ENCODE measurements at regions not wholly inside any gene's neighbourhood (a gene's known extent, or its start where the extent isn't known, plus 50 kb on each side); places are given as distances from the start of the nearest gene placed in this dataset.
A peak's percentile ranks its signal among the peaks of the same experiment; 100 is the strongest.
"Not testable (repeated sequence)": the region's sequence is repeated elsewhere in the genome, so short reads cannot be mapped to it uniquely, and the experiment has no call there.

DNA sequence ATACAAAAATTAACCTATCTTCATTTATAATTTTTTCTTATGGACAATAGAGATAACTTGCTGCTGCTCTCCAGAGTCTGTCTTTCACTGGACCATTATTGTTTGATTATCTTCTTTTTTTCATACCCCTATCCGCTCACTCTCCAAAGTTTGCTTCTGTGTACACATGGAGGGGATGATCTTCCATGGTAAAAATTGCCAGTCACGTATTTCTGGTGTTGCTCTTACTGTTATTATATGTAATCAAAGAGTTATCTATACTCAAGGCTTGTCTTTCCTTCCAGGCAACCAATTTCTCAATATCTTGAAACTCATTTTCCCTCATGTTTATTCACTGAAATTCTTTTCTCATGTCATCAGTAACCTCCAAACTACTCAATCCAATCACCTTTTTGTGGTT, 817.8 kb upstream of the NECTIN3 start:
- no peak for DNase-seq

DNA sequence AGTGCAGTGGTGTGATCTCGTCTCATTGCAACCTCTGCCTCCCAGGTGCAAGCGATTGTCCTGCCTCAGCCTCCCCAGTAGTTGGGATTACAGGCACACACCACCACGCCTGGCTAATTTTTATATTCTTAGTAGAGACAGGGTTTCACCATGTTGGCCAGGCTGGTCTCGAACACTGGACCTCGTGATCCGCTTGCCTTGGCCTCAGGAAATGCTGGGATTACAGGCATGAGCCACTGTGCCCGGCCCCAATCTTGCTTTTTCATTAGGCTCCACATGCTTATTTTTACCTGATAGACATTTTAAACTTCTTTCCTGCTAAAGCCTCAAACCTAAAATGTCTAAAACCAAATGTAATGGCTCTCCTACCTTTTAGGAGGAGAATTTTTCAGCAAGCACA, 817.0 kb upstream of the NECTIN3 start:
- no peak for DNase-seq

DNA sequence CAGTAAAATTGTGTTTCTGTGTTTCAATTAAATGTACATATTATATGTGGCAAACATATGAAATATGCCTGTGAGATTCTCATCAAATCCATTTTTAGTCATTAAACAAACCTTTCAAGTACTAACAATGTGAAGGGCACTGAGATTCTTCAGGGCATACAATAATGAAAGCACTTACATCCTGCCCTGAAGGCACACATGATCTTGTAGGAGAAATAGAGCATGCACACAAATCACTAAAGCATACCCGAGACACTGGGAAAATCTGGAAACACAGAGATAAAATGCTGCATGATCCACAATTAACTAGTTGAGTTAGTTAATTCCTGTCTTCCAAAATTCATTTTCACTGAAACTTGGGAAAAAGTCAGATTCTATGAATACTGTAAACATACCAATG, 810.5 kb upstream of the NECTIN3 start:
- no peak for DNase-seq

DNA sequence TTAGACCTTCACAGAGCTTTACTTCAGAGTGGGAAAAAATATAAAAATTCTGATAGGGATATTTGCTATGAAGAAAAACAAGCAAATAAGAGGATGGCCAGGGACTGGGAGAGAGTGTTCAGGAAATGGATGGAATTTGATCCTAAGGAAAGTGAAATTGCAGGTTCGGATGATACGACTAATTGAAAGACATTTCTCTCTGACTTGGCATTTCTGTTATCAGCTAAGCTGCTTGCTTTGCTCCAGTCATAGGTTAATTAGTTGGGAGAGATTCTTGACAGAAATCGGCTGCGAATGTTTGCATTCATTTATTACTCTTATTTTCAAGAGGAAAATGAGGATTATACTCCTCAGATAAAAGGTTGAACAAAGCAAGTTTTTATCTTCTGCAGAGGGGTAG, 808.7 kb upstream of the NECTIN3 start:
- no peak for DNase-seq

DNA sequence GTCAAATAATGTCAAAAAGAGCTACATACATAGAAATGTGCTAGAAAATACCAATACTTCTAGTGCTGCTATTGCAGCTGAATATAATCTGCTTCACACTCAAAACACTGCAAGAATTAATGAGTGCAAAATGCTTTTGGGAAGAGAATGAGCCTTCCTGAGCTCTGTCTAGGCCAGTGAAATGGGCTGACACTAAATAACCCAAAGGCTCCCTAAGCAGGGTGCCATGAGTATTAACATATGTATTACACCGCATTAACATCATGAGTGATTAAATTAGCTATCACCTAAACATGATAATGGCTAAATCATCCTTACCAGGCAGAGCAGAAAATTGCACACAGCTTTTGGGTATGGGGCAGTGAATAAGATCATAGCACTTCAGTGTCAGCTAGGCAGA, 806.3 kb upstream of the NECTIN3 start:
- DNase-seq = no peak

- no peak for DNase-seq
Observed at GRCh38 chr3:110267304-110267845, 804.2 kb upstream of the NECTIN3 start.

GRCh38 chr3:110272525-110272924, 799.1 kb upstream of the NECTIN3 start:
- DNase-seq = peak; percentile 29

DNA sequence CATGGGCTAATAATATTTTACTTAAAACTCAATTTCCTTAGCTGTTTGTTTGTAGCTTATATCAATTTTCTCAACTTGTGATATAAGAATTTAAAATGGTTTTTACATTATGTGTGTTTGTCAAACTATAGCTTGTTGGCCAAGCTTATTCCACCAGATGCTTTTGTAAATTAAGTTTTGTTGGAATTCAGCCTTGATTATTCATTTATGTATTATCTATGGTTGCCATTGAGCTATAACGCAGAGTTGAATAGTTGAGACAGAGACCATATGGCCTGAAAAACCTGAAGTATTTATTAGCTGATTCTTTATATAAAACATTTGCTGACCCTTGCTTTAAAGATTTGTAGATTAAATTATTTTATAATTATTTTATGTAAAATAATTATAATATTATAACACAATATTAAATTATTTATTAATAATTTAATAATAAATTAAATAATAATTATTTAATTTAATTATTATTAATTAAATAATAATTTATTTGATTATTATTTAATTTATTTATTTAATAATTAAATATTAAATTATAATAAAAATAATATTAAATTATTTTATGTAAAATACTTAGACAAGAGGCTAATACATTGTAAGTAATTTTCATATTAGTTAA, 779.6 kb upstream of the NECTIN3 start:
- DNase-seq = no peak

DNA sequence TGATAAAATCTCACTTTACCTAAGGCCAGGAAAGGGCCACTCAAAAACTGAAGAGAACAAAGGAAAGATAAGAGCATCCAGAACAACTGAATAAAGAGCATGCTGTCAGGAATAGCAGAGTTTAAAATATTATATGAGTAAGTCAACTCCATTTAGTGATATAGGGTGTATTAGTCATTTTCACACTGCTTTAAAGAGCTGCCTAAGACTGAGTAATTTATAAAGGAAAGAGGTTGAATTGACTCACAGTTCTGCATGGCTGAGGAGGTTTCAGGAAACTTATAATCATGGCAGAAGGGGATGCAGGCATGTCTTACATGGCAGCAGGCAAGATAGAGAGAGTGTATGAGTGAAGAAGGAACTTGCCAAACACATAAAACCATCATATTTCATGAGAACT, 778.0 kb upstream of the NECTIN3 start:
- no peak for DNase-seq

- no peak for DNase-seq
Observed at GRCh38 chr3:110296885-110297284, 774.7 kb upstream of the NECTIN3 start.

- DNase-seq = no peak
Observed at GRCh38 chr3:110301781-110302180, 769.8 kb upstream of the NECTIN3 start.

DNA sequence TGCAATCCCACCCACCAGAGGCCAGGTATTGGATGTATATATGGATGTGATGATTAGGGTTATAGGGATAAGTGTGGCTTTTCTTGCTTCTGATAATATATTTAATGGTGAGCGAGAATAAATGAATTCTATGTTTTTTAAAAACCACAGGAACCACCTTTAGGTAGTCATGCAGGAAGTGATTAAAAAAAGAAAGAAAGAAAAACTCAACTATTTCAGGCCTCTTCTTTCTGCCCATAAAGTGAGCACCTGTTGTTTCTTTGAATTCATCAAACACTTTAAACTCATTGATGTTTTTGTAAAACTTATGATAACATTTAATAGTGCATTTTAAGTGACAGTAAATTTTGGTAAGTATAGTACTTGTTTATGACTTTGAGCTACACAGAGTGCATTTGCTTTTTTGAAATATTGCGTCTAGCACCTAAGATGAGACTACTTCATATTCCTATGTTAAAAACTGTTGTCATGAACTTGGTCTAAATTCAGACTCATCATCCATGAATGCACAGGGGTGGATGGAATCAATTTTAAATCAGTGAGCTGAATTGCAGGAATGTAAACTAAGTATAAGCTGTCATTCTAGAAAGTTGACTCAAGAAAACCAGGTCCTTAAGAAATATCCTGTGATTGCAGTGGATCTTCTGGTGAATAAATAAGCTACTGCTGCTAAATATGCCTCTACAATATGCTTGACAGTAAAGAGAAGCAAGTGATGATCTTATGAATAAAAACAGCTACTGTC, 764.4 kb upstream of the NECTIN3 start:
- DNase-seq = no peak

DNA sequence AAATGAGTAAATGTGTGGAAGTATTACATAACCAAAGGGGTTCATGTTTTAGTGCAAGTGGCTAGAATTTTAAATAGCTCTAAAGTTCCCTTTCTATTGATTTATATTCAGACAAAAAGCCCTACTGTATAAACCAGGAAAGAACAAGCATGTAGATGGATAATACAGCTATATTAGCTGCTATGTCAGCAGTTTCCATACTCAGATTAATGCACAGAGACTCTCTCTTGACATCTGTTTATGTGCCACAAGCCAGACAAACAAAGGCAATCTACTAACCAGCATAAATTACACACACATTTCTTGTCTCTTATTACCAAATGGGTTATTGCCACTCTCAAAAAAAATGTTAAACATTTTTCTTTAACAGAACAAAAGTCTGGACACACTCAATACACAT, 760.1 kb upstream of the NECTIN3 start:
- peak; percentile 21 for DNase-seq

DNA sequence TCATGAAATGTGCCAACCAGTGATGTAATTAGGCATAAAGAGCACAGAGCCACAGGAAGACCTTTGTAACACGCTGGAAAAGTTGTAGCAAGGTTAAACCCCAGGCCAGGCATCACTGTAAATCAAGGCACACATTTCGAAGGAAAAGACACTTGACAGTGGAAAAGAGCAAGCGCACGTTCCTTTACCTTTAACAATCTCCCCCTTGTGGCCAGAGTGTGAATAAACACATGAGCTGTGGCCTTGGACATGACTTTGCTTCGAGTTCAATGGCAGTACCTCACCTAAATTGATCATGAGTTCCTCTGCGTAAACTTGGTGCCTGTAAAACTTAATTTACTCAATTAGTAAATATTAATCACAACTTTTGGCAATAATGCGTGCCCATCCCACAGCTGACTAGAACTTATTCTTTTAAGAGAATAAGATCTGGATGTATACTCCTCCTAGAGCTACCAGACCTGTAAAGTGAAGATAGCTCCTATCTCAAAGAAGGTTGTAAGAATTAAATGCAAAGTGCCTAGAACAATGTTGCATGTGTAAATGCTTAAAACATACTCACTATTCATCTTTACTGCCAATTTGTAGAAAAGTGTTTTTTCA, 757.0 kb upstream of the NECTIN3 start:
- DNase-seq = peak; percentile 42

GRCh38 chr3:110318108-110318507, 753.5 kb upstream of the NECTIN3 start:
- DNase-seq = no peak

DNA sequence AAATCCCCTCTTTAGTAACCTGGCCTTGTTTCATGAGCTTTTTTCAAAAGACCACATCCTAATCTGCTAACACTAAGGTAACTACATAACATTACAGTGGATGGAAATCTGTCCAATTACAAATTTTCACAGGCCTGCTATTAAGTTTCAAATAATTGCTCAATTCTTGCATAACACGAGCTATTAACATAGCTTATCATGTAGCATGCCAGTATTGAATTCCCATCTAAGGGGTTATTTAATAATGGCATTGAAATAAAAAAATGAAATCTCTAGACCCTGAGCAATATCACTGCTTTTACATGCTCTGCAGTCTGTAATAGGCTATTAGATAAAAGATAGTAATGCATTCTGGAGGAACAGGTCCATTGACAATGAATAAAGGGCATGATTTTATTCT, 748.3 kb upstream of the NECTIN3 start:
- peak; percentile 49 for DNase-seq

- DNase-seq = no peak
Observed at GRCh38 chr3:110324171-110324705, 747.4 kb upstream of the NECTIN3 start.

DNA sequence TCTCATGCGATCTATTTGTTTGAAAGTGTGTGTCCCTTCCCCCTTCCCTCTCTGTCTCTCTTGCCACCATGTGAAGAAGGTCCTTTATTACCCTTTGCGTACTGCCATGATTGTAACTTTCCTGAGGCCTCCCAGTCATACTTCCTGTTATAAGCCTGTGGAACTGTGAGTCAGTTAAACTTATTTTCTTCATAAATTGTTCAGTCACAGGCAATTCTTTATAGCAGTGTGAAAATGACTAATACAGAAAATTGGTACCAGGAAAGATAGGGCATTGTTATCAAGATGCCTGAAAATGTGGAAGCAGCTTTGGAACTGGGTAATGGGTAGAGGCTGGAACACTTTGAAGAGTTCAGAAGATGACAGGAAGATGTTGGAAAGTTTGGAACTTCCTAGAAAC, 743.7 kb upstream of the NECTIN3 start:
- DNase-seq = no peak

DNA sequence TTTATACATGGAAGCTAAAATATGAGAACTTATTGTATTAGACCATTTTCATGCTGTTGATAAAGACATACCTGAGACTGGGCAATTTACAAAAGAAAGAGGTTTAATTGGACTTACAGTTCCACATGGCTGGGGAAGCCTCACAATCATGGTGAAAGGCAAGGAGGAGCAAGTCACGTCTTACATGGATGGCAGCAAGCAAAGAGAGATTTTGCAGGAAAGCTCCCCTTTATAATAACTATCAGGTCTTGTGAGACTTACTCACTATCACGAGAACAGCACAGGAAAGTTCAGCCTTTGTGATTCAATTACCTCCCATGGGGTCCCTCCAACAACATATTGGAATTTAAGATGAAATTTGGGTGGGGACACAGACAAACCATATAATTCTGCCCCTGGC, 740.1 kb upstream of the NECTIN3 start:
- not testable (repeated sequence) for DNase-seq

DNA sequence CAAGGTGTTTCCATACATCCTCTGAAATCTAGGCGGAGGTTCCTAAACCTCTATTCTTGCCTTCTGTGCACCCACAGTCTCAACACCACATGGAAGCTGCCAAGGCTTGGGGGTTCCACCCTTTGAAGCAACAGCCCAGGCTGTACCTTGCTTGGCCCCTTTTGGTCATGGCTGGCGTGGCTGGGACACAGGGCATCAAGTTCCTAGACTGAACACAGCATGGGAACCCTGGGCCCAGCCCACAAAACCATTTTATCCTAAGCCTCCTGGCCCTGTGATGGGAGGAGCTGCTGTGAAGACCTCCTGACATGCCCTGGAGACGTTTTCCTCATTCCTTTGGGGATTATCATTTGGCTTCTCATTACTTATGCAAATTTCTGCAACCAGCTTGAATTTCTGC, 739.0 kb upstream of the NECTIN3 start:
- DNase-seq = no peak

DNA sequence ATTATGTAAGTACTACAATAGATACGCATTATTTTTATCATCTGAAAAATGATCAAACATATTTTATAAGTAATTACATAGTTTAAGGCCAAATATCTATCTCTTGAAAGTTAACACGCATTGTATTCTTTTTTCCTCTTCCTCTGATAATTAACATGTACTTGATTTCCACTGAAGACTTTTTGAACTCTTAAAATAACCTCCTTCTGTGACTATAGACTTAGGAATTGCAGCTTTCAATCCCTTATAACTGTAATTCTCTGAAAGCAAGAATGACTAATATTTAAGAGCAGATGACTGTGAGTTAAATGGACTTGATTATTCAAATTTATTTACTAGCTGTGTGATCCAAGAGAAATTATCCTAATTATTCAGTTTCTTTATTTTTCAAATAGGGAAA, 730.6 kb upstream of the NECTIN3 start:
- no peak for DNase-seq

DNA sequence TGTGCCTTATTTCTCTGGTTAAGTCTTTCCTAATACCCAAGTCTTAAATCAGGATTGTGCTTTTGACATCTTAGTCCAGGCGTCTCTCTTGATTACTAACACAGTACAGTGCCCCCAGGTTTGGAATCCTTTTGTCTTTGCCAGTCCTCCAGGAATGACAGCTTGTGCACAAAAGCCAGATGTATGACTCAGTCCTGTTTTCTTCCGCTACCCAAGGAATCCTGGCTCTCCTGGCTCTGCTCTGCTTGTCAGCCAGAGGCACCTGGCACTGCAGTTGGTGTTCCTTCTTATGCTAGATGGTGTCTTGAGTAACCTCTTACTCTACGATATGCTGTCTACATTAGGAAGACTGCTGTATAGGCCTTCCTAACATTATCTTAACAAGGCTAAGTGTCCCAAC, 728.2 kb upstream of the NECTIN3 start:
- DNase-seq = no peak

- no peak for DNase-seq
Observed at GRCh38 chr3:110343945-110344344, 727.7 kb upstream of the NECTIN3 start.

GRCh38 chr3:110344487-110344886, 727.1 kb upstream of the NECTIN3 start:
- DNase-seq = no peak
